Right renal cortex interstitium (tissue), 3 donors: ENCODE measurements at regions not wholly inside any gene's neighbourhood (a gene's known extent, or its start where the extent isn't known, plus 50 kb on each side); places are given as distances from the start of the nearest gene placed in this dataset.

Experiments used
- DNase-seq, 3 donors: peaks; one replicate each; pipeline ENCODE4 v3.0.0-alpha.2; 2013; ENCODE audit warnings: low read depth in 3 of 3, low spot score in 2 of 3

DNA sequence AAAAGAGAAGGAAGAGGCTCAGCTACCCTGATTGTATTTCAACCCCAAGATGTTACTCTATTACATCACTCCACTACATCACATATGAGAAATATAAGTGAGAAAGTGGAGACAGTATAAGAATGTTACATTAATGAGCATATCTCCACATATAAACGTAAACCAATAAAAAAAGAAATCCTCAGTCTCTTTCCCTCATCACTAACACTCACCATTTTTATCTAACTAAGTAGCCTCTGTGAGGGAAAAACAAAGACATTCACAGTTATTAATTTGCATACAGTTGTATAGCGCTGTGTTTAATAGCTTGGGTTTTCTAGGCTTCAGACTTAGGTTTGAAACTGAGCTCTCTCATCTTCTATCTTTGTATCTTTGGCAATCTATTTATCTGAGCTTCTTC lies 489.1 kb upstream of the LRRTM4 start:
- no peak for DNase-seq

- DNase-seq, result no peak
Measured at GRCh38 chr2:78020491-78020890, 498.3 kb upstream of the LRRTM4 start.

- no peak for DNase-seq
Measured at GRCh38 chr2:78023356-78023755, 501.2 kb upstream of the LRRTM4 start.

DNA sequence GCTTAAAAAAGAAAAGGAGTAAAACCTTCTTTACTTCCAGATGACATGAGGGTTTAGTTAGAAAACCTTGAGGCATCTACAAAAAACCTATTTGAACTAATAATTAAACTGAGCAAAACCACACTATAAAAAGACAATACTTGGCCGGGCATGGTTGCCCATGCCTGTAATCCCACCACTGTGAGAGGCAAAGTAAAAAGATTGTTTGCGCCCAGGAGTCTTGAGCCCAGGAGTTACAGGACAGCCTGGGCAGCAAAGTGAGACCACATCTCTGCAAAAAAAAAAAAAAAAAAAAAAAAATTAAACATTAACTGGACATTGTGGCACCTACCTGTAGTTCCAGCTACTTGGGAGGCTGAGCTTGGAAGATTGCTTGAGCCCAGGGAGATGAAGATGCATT lies 502.8 kb upstream of the LRRTM4 start:
- DNase-seq, result no peak

DNA sequence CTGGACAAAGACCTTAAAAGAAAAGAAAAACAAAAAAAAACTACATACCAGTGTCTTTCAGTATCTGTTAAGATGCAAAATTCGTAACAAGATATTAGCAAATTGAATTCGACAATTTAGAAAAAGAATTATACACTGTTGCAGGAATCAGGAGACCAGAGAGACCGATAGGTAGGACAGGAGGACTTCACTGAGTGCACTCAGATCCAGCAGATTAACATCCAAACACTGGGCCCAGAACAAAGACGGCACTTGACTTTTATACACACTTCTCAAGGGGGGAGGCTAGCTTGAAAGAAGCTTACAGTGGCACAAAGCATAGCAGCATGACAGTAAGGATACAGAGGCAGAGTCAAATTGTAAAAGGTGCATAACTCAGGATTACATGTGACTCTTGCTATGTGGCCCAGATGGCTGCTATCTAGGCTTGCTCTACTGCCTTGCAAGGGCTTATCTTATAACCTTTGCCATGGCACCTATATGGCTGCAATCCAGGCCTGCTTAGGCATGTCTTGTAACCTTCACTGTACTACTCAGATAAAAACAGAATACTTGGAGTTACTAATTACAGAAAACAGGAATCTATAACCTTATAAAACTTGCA lies 507.3 kb upstream of the LRRTM4 start:
- no peak for DNase-seq

DNA sequence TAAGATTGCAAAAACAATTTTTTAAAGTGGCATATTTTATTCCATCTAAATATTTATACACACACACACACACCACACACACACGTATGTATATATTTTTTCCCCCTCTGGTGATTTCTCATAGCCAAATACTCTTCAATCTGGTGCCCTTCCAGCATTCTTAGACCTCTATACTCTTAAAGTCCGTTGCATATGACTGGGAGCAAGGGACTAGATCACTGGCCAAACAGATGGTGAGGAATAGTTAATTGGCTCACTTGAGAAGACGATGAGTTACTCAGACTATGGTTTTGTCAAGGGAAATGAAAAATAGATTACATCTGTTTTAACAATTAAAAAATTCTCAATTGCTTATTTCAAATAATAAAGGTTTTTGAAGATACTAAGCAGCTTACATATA lies 512.5 kb upstream of the LRRTM4 start:
- no peak for DNase-seq

DNA sequence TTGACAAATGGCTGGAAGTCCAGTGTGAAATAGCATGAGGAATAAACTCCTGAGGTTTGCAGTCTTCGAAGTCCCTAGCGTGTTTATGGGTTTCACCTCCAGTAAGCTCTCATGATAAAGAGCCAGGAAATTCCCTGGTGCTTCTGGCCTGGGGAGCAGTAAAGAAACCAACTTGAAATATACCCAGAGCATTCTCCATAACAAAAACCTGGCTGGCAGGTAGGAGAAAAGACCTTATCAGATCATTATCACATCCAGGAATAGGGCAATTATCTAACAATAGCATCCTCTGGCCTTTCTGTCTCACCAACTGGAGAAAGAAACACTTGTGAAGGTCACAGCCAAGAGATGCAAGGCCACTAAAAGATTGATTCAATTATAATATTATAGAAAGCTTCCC lies 513.6 kb upstream of the LRRTM4 start:
- DNase-seq, result no peak

GRCh38 chr2:78051480-78051879 lies 529.3 kb upstream of the LRRTM4 start:
- DNase-seq, result no peak

DNA sequence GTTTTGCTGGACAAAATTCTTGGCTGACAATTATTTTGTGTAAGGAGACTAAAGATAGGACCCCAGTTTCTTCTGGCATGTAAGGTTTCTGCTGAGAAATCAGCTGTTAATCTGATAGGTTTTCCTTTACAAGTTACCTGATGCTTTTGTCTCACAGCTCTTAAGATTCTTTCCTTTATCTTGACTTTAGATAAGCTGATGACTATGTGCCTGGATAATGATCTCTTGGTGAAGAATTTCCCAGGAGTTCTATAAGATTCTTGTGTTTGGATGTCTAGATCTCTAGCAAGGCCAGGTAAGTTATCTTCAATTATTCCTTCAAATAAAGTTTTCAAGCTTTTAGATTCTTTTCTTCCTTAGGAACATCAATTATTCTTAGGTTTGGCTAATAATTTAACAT lies 534.8 kb upstream of the LRRTM4 start:
- DNase-seq, result no peak

DNA sequence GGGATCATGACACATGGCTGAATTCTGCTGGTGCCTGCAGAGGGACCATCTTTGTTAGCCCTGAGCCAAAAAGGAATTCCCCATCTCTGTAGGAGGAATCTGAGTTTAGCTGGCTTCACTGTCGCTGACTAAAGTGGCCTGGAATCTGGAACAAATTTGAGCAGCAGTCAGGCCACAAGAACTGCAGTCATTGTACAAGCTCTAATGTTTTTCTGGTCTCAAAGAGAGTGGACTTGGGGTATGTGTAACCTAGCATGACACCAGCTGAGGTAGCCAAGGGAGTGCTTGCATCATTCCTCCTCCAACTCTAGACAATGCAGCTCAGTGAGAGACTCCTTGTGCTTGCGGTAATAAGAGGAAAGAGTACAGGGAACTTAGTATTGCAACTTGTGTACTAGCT lies 539.1 kb upstream of the LRRTM4 start:
- no peak for DNase-seq

DNA sequence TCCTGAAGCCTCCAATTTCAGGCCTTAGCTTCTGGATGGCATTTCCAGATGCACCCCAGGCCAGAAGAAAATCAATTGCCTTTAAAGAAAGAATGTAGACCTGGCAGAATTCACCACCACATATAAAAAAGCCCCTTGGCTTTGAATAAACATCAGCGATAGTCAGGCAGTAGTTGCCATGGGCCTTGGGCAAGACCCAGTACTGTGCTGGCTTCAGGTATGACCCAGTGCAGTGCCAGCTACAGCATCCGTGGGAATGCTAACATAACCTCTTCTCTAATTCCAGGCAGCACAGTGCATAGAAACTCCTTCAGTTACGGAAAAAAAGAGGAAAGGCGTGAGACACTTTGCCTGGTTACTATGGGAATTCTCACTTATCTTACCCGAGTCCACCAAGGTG lies 539.6 kb upstream of the LRRTM4 start:
- no peak for DNase-seq

DNA sequence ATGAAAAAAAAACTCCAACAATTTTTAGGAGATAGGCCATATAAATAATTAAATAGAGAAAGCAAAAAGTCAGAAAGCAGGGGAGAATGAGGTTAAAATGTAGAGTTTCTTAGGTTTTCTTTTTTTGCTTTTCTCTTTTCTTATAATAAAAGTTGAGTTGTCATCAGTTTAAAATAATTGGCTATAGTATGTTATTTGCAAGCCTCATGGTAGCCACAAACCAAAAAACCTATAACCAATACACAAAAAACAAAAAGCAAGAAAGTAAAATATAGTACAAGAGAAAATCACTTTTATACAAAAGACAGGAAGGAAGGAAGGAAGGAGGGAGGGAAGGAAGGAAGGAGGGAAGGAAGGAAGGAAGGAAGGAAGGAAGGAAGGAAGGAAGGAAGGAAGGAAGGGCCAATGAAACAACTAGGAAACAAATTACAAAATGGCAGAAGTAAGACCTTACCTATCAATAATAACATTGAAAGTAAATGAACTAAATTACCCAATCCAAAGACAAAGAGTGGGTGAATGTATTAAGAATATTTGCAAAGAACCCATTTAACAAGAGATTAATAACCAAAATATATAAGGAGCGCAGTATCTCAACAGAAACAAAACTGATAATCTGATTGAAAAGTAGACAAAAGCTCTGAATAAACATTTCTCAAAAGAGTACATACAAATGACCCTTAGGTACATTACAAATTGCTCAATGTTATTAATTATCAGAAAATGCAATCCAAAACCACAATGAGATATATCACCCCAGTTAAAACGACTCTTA lies 541.3 kb upstream of the LRRTM4 start:
- DNase-seq, result no peak

GRCh38 chr2:78065366-78065765 lies 543.2 kb upstream of the LRRTM4 start:
- no peak for DNase-seq

DNA sequence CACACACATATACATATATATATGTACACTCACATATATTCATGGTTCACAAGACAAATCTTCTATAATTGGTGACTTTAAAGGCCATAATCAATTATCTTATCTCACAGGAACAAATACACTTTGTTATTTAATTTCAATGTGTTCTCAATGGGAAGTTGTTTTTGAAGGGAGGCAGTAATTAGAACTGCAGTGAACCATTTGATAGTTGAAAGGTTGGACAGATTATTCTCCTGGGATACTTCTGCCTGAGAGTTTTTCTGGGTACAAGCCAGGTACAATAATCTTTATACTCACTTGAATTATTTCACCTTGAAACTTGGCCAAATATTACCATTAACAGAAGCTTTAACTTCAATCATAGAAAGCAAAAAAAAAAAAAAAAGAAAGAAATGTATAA lies 546.6 kb upstream of the LRRTM4 start:
- DNase-seq, result no peak

GRCh38 chr2:78070693-78071092 lies 548.5 kb upstream of the LRRTM4 start:
- DNase-seq, result no peak

GRCh38 chr2:78077633-78078032 lies 555.5 kb upstream of the LRRTM4 start:
- DNase-seq, result no peak

DNA sequence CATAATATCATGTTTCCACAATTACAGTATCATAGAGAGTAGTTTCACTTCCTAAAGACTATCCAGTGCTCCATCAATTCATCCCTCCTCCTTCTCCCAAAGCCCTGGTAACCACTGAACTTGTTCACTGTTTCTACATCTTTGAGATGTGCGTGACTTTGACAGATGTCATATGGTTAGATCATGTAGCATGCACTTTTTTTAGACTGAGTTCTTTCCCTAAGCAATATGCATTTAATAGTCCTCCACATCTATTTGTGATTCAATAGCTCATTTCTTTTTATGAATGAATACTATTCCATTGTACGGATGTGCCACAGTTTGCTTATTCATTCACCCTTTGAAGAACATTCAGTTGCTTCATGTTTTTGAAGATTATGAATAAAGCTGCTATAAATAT lies 560.4 kb upstream of the LRRTM4 start:
- DNase-seq, result no peak

DNA sequence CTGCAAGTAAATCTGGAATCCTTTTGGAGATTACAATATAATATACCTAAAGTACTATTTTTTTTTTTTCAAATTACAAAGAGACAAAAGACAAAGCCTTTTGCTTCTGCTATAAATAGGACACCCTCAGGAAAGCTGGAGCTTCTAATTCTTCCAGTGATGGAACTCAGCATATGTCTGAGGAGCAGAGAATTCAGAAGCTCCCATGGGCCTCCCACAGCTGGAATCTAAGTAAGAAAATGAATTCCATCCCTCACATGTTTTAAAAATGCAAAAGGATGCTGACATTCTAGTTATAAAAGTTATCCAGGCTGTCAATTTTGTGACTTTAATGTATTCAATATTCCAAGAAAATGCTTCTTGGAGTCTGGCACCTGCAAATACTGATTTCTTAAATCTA lies 571.3 kb upstream of the LRRTM4 start:
- no peak for DNase-seq

DNA sequence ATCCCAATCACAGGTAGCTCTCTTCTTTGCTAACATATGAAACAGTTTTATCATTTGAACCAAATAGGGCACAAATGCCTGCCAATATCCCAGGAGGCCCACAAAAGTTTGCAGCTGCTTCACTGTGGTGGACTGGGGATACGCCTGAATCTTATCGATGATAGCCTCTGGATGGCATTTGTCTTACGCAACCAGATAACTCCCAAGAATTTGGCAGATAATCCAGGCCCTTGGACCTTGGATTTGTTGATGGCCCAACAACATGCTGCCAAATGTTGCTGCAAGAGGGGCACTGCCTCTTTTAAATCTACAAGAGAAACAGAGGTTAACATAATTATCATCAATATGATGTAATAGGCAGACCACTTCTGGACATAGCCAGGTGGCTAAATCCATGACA lies 587.1 kb upstream of the LRRTM4 start:
- DNase-seq, result no peak

DNA sequence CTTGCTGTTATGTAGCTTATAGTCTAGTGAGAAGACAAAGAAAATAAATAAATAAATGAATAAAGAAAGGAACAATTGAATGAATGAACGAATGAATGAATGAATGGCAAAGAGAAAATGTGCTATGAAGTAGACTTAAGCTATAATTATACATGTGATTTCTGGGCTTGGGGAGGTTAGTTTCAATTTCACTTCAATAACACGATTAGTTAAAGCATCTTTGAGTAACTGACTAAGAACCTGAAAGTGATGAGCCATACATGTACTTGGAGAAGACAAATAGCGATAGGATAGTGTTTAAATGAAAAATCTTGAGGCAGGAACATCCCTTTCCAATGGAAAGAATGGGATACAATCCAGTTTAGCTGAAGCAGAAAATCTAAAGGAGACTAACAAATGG lies 593.1 kb upstream of the LRRTM4 start:
- no peak for DNase-seq

DNA sequence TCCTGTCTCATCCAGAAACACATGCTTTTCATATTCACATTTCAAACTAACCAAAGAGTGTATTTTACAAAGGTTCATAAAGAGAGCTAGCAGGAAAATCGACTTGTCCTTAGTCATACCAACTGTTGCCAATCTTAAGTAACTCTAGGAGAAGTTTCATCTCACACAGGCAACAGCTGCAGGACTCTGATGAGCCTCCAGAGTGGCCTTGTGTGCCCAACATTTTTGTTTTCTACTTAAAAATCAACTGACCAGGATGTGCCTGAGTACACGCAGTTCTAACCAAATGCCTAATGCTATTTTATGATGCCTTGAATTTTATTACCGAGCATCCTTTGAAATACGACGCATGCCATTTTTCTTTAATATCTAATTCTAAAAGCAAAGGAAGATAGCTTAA lies 595.9 kb upstream of the LRRTM4 start:
- no peak for DNase-seq

GRCh38 chr2:78120275-78120674 lies 598.1 kb upstream of the LRRTM4 start:
- no peak for DNase-seq

DNA sequence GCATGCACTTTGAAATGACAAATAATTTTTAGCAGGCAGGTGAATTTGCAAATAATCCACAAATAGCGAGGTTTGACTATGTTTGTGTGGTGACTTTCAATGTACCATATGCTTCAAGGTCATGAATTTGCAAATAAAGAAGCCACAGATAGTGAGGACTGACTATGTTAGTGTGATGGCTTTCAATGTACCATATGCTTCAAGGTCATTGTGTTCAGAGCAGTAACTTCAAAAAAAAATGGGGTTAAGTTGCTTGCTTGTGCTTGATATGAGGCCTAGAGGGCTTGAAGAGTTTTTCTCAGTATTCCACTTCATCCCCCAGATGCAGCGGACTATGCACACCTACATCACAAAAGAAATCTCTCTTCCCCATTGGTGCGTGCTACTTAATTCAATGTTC lies 602.9 kb upstream of the LRRTM4 start:
- DNase-seq, result no peak
